ENCODE measurements at regions not wholly inside any gene's neighbourhood (a gene's known extent, or its start where the extent isn't known, plus 50 kb on each side); places are given as distances from the start of the nearest gene placed in this dataset.

DNA sequence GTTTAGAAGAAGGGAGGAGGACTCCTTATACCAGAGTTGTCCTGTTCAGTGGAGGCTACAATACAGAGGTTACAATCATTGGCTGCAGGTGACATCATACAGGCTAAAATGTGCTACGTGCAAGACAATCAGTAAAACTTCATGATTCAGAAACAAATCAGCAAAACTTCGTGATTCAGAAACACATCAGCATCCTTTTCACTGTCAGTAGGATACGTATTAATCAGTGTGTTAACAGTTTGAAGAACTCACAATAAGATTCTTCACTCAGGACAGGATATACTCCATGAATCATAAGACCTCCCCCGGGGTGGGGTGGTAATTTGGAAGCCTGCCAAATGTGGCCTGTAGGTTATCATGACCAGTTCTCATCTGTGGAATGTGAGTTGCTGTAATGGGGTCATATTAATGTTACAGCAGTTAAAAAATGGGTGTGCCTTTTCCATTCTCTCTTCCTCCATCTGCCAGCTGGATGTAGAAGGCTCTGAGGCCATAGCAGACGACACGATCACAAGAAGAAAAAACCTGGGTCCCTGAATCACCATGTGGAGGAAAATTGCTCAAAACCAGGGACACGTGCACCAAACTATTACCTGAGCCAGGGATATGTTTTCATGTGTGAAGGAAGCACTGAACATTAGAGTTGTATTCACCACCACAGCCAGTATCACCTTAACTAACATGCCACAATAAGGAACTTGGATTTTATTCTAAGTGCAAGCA lies 134.8 kb upstream of the CREB1 start (continued):
- TF ChIP-seq NKRF (IDR thresholded peaks at IDR 0.05; ENCODE audit: borderline replicate concordance) (no peak), POLR2AphosphoS2 (IDR thresholded peaks at IDR 0.05; ENCODE audit: low read length) (no peak), WHSC1 (IDR thresholded peaks at IDR 0.05; ENCODE audit: low read length) (no peak), U2AF1 (optimal IDR thresholded peaks at IDR 0.05; ENCODE audit: low read depth, low read length) (no peak), NFIC (IDR thresholded peaks at IDR 0.05) (peak; percentile 99), ELK1 (CRISPR knock-in tag; IDR thresholded peaks at IDR 0.05) (no peak), PHF8 (IDR thresholded peaks at IDR 0.05; ENCODE audit: borderline replicate concordance, low read length) (no peak), ZNF212 (CRISPR knock-in tag; IDR thresholded peaks at IDR 0.05) (no peak), TCFL5 (CRISPR knock-in tag; conservative IDR thresholded peaks at IDR 0.05) (no peak), TEAD4 (IDR thresholded peaks at IDR 0.05; ENCODE audit: low read length) (peak; percentile 73), TEAD4 (CRISPR knock-in tag; IDR thresholded peaks at IDR 0.05; ENCODE audit: borderline replicate concordance) (no peak), ZC3H8 (IDR thresholded peaks at IDR 0.05) (no peak), ZNF140 (CRISPR knock-in tag; IDR thresholded peaks at IDR 0.05) (no peak), SMARCE1 (IDR thresholded peaks at IDR 0.05) (0 out of 2 replicates have a peak, but pooled peaks have one; percentile 19), ZNF551 (CRISPR knock-in tag; IDR thresholded peaks at IDR 0.05) (no peak), NR2C1 (IDR thresholded peaks at IDR 0.05) (no peak), NR2C1 (tag; IDR thresholded peaks at IDR 0.05) (no peak), NFIX (CRISPR knock-in tag; IDR thresholded peaks at IDR 0.05; ENCODE audit: low read depth) (peak; percentile 82), CBX3 (IDR thresholded peaks at IDR 0.05; ENCODE audit: borderline replicate concordance in 1 of 2, low read length in 2 of 2) (no peak), DLX4 (CRISPR knock-in tag; IDR thresholded peaks at IDR 0.05) (no peak)
- TF ChIP-seq, protein P1, sequence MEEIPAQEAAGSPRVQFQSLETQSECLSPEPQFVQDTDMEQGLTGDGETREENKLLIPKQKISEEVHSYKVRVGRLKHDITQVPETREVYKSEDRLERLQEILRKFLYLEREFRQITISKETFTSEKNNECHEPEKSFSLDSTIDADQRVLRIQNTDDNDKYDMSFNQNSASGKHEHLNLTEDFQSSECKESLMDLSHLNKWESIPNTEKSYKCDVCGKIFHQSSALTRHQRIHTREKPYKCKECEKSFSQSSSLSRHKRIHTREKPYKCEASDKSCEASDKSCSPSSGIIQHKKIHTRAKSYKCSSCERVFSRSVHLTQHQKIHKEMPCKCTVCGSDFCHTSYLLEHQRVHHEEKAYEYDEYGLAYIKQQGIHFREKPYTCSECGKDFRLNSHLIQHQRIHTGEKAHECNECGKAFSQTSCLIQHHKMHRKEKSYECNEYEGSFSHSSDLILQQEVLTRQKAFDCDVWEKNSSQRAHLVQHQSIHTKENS (CRISPR knock-in tag; IDR thresholded peaks at IDR 0.05): no peak
- TF ChIP-seq, protein P2, sequence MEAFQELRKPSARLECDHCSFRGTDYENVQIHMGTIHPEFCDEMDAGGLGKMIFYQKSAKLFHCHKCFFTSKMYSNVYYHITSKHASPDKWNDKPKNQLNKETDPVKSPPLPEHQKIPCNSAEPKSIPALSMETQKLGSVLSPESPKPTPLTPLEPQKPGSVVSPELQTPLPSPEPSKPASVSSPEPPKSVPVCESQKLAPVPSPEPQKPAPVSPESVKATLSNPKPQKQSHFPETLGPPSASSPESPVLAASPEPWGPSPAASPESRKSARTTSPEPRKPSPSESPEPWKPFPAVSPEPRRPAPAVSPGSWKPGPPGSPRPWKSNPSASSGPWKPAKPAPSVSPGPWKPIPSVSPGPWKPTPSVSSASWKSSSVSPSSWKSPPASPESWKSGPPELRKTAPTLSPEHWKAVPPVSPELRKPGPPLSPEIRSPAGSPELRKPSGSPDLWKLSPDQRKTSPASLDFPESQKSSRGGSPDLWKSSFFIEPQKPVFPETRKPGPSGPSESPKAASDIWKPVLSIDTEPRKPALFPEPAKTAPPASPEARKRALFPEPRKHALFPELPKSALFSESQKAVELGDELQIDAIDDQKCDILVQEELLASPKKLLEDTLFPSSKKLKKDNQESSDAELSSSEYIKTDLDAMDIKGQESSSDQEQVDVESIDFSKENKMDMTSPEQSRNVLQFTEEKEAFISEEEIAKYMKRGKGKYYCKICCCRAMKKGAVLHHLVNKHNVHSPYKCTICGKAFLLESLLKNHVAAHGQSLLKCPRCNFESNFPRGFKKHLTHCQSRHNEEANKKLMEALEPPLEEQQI (IDR thresholded peaks at IDR 0.05): no peak

Measured in K562 (cell line).